GM21786 (cell line): ENCODE measurements at regions not wholly inside any gene's neighbourhood (a gene's known extent, or its start where the extent isn't known, plus 50 kb on each side); places are given as distances from the start of the nearest gene placed in this dataset.
"Not testable (repeated sequence)": the region's sequence is repeated elsewhere in the genome, so short reads cannot be mapped to it uniquely, and the experiment has no call there.

ENCODE experiments used
- ATAC-seq: cut with Tn5 transposase; IDR thresholded peaks from one replicate; pipeline ENCODE4 v1.9.1; 2021; ENCODE audit not compliant: unreplicated experiment

DNA sequence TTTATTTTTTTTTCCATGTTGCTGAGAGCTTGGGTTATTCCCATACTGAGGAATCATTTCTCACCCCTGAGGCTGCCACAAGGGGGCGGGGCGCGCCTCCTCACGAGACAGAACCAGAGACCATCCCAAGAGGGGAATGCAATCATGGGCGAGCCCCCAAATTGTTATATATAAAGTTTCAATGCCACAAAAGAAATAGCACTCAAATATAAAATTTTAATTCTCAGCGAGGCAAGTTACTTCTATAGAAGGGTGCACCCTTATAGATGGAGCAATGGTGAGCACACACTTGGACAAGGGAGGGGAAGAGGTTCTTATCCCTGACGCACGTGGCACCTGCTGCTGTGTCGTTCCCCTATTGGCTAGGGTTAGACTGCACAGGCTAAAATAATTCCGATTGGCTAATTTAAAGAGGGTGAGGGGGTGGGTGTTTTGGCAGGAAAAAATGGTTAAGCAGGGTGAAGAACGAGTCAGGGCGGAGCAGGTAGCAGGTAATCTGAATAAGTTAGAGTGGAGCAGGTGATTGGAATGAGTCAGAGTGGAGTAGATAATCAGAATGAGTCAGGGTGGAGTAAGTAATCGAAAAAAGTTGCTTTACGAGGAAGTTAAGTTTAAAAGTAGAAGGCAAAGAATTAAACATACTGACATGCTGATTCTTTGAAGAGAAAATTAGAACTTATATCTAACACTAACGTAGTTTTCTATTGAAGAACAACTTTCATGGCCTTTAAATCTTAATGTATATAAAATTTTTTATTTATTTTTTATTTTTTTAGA, 177.5 kb downstream of the MTCL1 start:
- ATAC-seq, result no peak

DNA sequence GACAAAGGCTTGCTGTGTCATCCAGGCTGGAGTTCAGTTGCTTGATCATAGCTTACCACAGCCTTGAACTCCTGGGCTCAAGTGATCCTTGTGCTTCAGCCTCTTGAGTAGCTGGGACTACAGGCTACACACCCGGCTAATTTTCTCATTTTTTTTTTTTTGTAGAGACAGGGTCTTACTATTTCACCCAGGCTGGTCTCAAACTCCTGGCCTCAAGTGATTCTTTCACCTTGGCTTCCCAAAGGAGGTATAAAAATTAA, 178.0 kb downstream of the MTCL1 start:
- no peak for ATAC-seq

DNA sequence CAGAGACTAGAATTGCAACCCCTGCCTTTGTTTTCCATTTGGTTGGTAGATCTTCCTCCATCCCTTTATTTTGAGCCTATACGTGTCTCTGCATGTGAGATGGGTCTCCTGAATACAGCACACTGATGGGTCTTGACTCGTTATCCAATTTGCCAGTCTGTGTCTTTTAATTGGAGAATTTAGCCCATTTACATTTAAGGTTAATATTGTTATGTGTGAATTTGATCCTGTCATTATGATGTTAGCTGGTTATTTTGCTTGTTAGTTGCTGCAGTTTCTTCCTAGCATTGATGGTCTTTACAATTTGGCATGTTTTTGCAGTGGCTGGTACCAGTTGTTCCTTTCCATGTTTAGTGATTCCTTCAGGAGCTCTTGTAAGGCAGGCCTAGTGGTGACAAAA, 182.5 kb downstream of the MTCL1 start:
- not testable (repeated sequence) for ATAC-seq

DNA sequence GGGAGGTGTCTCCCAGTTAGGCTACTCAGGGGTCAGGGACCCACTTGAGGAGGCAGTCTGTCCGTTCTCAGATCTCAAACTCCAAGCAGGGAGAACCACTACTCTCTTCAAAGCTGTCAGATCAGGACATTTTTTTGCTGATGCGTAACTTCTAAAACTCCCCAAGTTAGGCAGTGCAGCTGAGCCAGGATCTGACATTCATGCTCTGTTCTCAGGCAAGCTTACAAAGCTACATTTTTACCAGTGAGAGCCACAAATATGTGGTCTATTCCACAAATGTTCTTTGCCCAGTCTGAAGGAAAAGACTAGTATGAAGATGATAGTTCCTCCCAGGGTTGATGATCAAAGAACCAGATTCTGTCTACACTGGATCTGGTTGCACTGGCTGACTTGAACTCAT, 184.1 kb downstream of the MTCL1 start:
- no peak for ATAC-seq

DNA sequence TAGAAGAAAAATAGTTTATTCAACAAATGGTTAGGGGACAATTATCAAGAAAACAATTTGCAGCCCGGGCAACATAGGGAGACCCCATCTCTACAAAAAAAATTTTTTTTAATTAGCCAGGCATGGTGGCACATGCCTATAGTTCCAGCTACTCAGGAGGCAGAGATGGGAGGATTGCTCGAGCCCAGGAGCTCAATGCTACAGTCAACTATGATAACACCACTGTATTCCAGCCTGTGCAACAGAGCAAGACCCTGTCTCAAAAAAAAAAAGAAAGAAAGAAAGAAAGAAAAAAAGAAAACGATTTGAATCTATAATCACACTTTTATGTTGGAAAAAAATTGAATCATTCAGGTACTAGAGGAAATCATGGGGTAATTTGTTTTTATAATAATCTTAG, 185.1 kb downstream of the MTCL1 start:
- not testable (repeated sequence) for ATAC-seq

DNA sequence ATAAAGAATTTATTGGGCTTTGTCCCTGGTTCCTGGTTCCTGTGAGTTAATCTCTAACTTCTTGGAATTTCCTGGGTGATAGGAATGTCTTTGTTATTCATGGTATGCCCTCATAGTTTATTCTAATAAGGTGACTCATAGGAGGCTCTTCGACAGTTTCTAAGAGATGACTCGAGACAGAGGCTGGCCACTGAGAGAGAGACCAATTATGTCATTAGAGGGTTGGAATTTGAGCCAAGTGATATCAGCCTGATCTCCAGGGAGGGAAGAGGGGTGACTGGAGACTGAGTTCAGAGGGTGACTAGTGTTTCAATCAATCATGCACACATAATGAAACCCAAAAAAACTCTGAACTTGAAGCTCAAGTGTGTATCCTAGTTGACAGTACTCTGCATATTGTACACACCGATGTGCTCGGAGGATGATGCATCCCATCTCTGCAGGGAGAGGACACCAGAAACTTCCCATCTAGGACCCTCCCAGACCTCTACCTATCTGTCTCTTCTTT, 185.7 kb downstream of the MTCL1 start:
- no peak for ATAC-seq

DNA sequence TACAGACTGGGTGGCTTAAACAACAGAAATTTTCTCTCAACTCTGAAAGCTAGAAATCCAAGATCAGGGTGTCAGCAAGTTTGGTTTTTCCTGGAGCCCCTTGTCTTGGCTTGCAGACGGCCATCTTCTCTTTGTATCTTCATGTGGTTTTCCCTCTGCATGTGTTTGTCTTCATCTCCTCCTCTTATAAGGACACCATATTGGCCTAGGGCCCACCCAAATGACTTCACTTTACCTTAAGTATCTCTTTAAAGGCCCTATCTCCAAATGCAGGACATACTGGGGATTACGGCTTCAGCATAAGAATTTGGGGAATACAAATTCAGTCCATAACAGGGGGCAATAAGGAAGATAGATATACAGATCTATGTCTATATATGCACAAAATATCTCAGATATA, 187.9 kb downstream of the MTCL1 start:
- ATAC-seq, result no peak

DNA sequence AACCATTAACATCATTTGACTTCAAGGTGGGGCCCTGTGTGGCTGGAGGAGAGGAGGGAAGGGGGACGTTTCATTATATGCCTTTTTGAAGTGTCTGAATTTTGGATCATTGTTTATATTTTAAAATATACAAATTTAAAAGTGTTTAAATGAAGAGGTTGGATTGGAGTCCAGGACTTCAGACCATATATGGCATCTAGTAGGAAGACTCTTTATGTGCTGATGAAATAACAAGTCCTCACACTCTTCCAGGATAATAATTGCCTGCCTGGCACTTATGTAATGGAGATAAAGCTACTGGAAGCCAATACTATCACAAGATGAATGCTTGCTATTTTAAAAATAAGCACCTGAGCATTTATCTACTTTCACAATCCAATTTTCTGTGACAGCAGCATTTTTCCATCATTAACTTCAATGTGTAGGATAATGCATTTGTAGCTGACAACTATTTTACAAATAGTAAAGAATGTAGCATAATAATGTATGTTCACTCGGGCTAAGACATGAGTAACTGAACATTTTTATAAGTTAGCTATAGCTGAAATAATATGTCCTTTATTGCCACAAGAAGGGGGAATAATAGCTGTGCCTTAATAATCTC, 188.4 kb downstream of the MTCL1 start:
- no peak for ATAC-seq

DNA sequence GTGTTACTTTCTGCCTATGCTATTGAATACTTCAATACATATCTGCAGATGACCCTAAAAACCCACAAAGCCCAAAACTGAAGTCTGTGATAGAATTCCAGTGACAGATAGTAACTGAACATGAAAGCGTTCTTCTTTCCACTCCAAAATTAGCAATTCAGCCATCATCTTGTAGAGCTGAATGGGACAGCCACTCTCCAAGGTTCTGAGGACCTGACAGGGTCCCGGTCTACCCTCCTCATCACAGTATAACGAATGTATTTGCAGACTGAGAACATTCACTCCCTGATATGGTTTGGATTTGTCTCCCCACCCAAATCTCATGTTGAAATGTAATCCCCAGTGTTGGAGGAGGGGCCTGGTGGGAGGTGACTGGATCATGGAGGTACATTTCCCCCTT, 189.5 kb downstream of the MTCL1 start:
- no peak for ATAC-seq

DNA sequence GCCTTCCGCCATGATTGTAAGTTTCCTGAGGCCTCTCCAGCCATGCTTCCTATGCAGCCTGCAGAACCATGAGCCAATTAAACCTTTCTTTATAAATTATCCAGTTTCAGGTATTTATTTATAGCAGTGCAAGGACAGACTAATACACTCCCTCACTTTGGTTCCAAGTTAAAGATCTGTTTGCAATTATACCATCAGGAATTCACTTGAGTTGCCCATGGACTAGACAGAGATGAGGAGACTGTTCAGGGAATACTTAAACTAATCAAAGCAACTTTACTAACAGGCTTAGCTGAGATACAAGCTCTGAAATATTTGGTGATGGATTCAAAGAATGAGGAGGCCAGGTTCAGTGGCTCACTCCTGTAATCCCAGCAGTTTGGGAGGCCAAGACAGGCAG, 190.0 kb downstream of the MTCL1 start:
- ATAC-seq, result no peak

DNA sequence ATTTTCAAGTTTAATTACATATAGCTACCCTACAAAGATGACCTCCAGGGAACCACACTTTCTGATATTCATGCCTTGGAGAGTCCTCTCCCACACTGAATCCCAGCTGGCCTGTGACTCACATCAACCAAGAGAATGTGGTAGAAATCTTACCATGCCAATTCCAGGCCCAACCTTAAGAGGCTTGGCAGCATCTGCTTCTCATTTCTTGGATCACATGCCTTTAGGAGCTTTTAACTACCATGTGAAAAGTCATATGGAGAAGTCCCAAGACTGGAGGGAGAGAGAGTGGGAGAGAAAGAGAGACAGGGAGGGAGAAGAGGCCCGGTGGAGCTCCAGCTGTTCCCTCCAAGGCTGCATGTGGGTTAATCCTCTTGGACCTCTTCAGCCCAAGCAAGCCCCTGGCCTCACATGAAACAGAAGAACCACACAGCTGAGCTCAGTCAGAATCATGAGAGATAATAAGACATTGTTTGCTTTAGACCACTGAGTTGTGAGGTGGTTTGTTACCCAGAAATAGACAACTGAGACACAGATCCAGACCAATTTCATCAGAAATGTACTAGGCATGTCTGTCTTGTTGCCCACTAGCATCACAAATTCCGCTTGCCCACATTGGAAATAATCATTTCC, 190.7 kb downstream of the MTCL1 start:
- ATAC-seq, result no peak

DNA sequence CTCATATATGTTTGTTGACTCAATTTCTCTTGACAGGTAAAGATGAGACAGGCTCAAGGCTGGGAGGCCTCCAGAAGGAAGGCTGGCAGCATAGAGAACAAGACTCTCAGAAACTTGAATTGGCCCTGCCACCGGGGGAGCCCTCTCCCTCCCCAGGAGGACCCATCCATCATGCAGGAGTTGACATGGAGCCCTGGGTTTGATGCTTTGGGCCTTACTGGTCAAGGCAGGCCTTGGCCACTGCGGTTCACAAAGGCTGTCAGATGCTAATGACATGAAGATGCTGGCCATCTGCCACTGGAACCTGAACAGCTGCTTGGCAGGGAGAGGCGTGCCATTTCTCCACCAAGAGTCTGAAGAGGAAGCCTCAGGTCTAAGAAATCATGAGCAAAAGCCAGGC, 193.6 kb downstream of the MTCL1 start:
- ATAC-seq, result no peak

DNA sequence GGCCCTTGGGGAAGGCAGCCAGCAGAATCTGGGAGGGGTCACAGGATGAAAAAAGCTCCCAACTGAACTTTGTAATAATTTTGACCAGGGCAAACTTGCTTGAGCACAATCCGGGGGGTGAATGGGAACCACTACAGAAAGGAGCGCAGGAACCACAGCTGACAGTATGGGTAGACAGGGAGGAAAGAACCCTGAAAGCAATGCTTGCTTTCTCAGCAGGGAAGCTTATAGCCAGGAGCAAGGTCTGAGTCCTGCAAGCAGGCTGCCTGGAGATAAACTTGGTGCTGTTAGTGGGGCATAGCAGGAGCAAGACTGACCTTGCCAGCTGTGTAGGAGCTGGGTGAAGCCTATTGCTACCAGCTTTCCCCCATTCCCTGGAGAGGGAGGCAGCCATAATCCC, 195.2 kb downstream of the MTCL1 start:
- ATAC-seq, result no peak

DNA sequence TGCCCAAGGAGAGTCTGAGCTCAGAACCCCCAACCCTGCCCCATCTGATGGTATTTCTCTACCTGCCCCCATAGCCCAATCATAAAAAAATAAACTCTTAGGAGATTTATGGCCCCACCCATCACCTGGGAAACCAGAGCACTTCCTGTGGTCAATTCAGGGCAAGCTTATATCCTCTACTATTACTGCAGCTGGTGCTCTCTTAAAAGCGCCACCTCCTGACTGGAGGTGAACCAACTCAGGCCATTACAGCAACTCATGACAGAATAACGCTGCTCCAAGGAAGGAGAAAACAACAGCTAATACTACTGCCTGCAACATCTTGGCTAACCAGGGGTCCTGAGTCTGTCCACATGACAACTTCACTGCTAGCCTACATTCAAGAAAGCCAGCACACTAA, 195.7 kb downstream of the MTCL1 start:
- no peak for ATAC-seq

DNA sequence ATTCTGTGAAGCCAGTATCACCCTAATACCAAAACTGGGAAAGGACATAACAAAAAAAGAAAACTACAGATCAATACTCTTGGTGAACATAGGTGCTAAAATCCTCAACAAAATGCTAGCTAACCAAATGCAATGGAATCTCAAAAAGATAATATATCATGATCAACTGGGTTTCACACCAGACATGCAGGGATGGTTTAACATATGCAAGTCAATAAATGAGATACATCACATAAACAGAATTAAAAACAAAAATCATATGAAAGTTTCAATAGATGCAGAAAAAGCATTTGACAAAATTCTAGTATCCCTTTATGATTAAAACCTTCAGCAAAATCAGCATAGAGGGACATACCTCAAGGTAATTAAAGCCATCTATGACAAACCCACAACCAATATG, 198.2 kb upstream of the NDUFV2 start:
- no peak for ATAC-seq

DNA sequence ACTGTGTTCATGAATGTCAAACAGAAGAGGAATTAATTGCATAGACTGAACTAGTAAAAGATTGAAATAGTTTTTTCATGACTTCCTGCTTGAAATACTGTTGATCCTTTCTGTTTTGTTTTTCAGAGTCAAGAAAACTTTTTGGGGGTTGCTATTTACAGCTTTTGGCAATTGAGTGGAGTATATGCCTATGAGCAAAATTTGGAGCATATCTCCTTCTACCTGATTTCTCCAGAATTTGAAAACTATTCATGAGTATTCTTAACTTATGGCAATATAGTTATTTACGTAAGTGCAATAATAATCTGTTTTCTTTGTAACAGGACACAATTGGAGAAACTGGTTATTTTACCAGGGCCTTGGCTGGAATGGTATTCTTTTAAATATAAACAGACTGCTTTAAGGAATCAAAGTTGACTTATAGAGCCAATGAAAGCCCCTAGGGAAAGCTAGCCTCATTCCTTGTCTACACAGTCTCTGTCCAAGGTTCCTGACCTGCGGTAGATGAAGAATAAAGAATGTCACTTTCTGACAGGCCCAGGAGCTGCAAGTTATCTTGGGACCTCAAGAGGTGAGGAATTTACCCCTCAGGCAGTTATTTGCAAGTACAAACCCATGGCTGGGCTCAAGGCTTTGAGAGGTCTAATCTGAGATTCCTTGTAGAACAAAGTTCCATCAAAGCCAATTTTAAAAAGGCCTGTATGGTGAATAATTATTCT, 193.5 kb upstream of the NDUFV2 start:
- ATAC-seq, result no peak

DNA sequence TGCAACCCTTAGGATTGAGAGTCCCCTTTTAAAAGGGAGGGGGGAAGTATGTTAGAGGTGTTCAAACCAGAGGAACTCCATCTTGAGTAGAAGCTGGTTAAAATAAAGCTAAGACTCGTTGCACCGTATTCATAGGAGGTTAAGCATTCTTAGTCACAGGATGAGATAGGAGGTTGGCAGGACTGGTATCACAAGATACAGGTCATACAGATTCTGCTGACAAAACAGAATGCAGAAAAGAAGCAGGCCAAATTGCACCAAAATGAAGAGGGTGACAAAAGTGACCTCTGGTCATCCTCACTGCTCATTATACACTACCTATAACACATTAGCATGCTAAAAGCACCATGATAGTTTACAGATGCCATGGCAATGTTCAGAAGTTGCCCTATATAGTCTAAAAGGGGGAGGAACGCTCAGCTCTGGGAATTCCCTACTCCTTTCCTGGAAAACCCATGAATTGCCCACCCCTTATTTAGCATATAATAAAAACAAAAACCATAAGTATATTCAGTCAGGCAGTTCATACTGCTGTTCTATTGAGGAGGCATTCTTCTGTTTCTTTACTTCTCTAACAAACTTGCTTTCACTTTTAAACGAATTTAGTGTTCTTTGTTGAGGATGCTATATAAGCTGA, 192.2 kb upstream of the NDUFV2 start:
- no peak for ATAC-seq

DNA sequence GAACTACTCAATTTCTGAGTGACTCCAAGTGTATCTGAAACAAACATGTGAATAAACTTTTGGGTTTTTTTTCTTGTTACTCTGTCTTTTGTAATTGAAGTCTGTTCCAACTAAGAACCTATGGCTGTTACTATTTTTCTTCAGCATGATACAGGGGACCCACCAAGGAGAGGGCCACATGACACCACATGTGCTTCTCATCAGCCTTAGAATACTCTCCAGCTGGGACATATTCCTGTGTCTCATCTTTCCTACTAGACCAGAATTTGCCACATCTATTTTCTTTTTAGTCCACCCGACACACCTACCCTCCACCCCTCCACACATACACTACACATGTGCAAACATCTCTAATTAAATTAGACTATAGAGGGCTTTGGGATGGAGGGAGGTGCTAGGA, 191.7 kb upstream of the NDUFV2 start:
- ATAC-seq, result no peak

DNA sequence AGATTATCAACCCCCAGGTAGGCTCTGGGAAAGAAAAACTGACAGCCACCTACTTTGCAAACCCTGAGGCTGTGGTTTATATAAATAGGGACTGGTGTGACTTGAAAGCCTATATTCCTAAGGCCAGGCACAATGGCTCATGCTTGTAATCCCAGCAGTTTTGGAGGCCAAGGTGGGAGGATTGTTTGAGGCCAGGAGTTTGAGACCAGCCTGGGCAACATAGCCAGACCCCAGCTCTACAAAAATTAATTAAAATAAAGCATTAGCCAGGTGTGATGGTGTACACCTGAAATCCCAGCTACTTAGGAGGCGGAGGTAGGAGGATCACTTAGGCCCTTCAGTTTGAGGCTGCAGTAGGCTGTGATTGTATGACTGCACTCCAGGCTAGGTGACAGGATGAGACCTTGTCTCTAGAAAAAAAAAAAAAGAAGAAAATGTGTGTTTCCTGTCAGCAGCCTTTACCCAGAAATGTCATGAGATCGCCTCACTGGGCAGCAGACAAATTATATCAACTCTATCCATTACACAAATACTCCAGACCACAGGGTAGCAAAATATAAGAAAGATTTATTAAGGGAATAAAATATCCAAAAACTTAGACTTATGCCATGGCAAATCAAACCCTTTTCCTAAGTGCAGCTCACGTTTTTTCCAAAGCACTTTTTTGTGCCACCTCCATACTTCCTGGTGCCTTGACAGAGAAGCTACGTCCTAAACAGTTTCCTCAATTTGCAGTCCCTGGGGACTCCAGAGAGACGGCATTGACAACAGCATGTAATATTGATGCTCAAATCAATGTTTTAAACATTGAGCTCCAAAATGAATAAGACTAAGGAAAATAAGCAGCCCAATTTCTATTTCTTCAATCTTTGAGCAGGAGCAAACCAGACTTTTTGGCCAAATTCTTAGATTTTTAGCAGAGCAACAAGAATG, 190.8 kb upstream of the NDUFV2 start:
- no peak for ATAC-seq
